ENCODE measurements at regions not wholly inside any gene's neighbourhood (a gene's known extent, or its start where the extent isn't known, plus 50 kb on each side); places are given as distances from the start of the nearest gene placed in this dataset.
"Not testable (repeated sequence)": the region's sequence is repeated elsewhere in the genome, so short reads cannot be mapped to it uniquely, and the experiment has no call there.

- DNase-seq, result no peak
These were observed 82.2 kb upstream of the RNU2-1 start for GRCh38 chr17:43315858-43316521.

DNA sequence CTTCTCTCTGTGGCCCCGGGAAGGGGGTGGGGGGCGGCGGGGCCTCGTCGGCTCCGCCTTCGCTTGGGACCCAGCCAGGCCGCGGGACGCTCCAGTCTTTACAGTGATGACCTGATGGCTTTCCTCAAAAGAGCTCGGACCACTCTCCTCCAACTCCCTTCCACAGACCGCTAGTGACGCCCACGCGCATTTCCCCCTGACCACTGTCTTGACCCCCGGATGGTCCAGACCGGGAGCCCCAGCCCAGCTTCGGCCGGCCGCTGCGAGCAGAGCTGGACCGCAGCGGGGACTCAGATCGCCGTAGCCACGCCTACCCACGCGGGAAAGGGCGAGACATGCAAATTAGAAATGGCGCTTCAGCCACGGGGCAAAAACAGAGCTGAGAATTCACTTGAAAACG is 81.6 kb upstream of the RNU2-1 start:
- DNase-seq, result no peak

DNA sequence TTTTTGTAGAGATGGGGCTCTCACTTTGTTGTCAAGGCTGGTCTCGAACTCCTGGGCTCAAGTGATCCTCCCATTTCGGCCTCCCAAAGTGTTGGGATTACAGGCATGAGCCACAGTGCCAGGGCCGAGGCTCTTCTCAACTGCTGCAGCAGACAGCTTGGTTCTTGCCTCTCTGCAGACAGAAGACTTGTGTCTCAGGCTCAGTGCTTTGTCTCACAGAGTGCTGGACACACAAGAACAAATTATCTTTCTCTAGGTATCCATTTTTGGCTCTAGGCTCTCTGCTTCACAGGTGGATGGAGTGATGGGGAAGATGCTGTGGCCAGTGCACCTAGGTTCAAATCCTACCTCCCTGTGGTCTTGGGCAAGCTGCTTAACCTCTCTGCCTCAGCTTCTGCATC is 80.8 kb upstream of the RNU2-1 start:
- DNase-seq, result no peak

- DNase-seq, result no peak
These were observed 78.2 kb upstream of the RNU2-1 start for GRCh38 chr17:43312011-43312410.

- DNase-seq, result no peak
These were observed 75.9 kb upstream of the RNU2-1 start for GRCh38 chr17:43309505-43310332.

- no peak for DNase-seq
These were observed 75.2 kb upstream of the RNU2-1 start for GRCh38 chr17:43308999-43309398.

- DNase-seq, result not testable (repeated sequence)
These were observed 71.0 kb upstream of the RNU2-1 start for GRCh38 chr17:43304792-43305191.

DNA sequence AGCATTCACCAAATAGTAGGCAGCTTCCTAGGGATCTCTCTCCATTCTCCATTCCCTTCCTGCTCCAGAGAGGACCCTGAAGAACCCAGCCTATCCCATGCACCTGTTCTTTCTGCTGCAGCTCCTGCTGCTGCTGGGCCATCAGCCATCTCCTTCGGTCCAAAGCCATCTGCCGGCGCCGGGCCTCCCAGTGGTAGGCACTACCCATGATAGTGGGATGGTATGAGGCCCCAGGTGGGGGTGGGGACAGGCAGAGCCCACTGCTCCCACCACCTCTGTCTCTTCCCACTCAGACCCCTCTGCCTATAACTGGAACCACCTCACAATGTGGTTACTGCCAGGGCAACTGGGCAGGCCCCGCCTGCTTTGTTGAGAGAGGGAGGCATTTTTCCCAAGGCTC is 69.3 kb upstream of the RNU2-1 start:
- DNase-seq, result not testable (repeated sequence)

GRCh38 chr17:43299300-43300076 is 65.7 kb upstream of the RNU2-1 start:
- DNase-seq, result not testable (repeated sequence)

DNA sequence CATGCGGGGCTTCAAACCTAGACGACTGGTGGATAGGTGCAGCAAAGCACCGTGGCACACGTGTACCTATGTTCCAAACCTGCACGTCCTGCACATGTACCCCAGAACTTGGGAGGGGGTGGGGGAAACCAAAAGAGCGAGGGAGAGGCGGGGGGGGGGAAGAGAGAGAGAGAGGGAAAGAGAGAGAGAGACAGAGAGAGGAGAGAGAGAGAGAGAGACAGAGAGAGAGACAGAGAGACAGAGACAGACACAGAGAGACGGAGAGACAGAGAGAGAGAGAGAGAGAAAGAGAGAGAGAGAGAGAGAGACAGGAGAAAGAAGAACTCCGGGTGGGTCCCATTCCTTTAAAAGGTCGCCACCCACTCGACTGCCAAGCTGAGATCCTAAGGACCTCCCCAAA is 55.9 kb upstream of the RNU2-1 start:
- not testable (repeated sequence) for DNase-seq

DNA sequence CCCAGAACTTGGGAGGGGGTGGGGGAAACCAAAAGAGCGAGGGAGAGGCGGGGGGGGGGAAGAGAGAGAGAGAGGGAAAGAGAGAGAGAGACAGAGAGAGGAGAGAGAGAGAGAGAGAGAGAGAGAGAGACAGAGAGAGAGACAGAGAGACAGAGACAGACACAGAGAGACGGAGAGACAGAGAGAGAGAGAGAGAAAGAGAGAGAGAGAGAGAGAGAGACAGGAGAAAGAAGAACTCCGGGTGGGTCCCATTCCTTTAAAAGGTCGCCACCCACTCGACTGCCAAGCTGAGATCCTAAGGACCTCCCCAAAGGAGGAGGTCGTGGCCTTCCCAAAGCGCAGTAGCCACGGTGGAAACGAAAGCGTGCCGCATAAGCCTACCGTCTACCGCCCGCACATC is 49.8 kb upstream of the RNU2-1 start:
- not testable (repeated sequence) for DNase-seq
